ENCODE measurements at regions not wholly inside any gene's neighbourhood (a gene's known extent, or its start where the extent isn't known, plus 50 kb on each side); places are given as distances from the start of the nearest gene placed in this dataset.

DNA sequence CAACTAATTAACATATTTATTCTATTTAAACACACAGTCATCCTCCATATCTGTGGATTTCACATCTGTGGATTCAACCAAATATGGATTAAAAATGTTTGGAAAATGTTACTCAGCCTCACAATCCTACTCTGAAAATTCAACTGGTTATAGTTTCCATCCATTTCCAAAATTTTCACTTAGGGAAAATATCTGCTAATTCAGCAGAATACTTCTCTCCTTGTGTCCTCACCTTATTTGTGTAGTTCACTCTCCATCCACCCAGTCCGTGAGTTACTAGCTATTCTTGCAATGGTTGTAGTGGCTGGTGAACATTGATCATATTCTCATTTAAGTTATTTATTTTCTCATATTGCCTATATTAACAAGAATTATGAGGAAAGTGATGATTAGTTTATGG lies 77.6 kb upstream of the PRKCQ start:
- DNase-seq (ENCODE audit: low read depth in 2 of 2) = no peak
- no peak for TF ChIP-seq CTCF (IDR thresholded peaks at IDR 0.05; ENCODE audit: low read depth, low read length)
- H3K4me3 ChIP-seq (replicated peaks in 1 of 2; ENCODE audit: low read depth in 2 of 2, low read length in 2 of 2) = no peak overlapping the region

GRCh38 chr10:6657196-6657595 lies 77.1 kb upstream of the PRKCQ start:
- no peak for TF ChIP-seq CTCF (IDR thresholded peaks at IDR 0.05; ENCODE audit: low read depth, low read length)
- no peak for DNase-seq (ENCODE audit: low read depth in 2 of 2)
- H3K4me3 ChIP-seq (replicated peaks in 1 of 2; ENCODE audit: low read depth in 2 of 2, low read length in 2 of 2) = no peak overlapping the region

DNA sequence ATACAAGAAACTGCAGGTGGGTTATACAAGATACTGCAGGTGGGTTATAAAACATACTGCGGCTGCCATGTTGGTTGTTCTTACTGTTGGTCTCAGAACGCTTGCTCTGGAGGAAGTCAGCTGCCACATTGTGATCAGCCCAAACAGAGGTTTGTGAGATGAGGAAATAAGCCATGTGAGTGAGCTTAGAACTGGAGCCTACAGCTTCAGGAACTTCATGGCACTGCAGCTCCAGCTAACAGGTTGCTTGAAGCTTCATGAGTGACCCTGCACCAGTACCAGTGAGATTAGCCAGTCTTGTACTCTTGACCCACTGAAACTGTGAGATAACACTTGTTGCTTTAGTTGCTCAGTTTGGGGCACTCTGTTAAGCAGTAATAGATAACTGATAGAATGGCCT lies 74.5 kb upstream of the PRKCQ start:
- TF ChIP-seq CTCF (IDR thresholded peaks at IDR 0.05; ENCODE audit: low read depth, low read length) = no peak
- H3K4me3 ChIP-seq (replicated peaks in 1 of 2; ENCODE audit: low read depth in 2 of 2, low read length in 2 of 2) = no peak overlapping the region
- DNase-seq (ENCODE audit: low read depth in 2 of 2) = no peak

- H3K4me3 ChIP-seq (replicated peaks in 1 of 2; ENCODE audit: low read depth in 2 of 2, low read length in 2 of 2) = no peak overlapping the region
- DNase-seq (ENCODE audit: low read depth in 2 of 2) = no peak
- TF ChIP-seq CTCF (IDR thresholded peaks at IDR 0.05; ENCODE audit: low read depth, low read length) = no peak
Measured at GRCh38 chr10:6650586-6650985, 70.5 kb upstream of the PRKCQ start.

- H3K4me3 ChIP-seq (replicated peaks in 1 of 2; ENCODE audit: low read depth in 2 of 2, low read length in 2 of 2) = no peak overlapping the region
- no peak for DNase-seq (ENCODE audit: low read depth in 2 of 2)
- TF ChIP-seq CTCF (IDR thresholded peaks at IDR 0.05; ENCODE audit: low read depth, low read length) = no peak
Measured at GRCh38 chr10:6649903-6650302, 69.8 kb upstream of the PRKCQ start.

DNA sequence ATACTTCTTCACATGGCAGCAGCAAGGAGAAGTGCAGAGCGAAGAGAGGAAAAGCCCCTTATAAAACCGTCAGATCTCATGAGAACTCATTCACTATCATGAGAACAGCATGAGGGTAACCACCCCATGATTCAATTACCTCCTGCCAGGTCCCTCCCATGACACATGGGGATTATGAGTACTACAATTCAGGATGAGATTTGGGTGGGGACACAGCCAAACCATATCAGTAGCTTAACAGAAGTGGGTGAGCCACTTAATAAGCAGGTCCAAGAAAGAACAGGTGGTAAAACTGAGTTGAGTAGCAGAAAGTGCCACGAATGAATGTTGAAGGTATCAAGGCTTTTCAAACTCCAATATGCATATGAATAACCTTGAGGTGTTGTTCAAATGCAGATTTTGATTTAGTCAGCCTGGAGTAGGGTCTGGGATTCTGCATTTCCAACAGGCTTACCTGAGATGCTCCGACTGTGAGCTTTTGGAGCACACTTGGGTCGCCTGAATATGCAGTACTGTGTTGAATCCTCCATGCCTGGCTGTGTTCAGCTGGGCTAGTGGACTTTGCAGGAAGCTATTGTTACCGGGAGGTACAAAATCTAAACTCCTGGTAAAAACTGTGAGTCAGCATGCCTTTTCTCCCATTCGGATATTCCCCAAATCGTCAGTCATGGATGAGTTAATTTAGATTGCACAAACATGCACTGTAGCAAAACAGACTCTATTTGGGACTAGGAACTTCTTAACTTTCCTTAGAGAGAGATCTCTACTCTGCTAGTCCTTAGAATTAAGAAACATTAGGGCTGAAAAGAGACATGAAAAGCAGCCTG lies 69.0 kb upstream of the PRKCQ start:
- H3K4me3 ChIP-seq (replicated peaks in 1 of 2; ENCODE audit: low read depth in 2 of 2, low read length in 2 of 2) = no peak overlapping the region
- no peak for TF ChIP-seq CTCF (IDR thresholded peaks at IDR 0.05; ENCODE audit: low read depth, low read length)
- DNase-seq (ENCODE audit: low read depth in 2 of 2) = no peak

Measured in cardiac fibroblast (primary cell).